ENCODE measurements at regions not wholly inside any gene's neighbourhood (a gene's known extent, or its start where the extent isn't known, plus 50 kb on each side); places are given as distances from the start of the nearest gene placed in this dataset.
"Not testable (repeated sequence)": the region's sequence is repeated elsewhere in the genome, so short reads cannot be mapped to it uniquely, and the experiment has no call there.

- DNase-seq, result no peak
Observed at GRCh38 chr7:51591223-51591622, 274.6 kb upstream of the COBL start.

- no peak for DNase-seq
Observed at GRCh38 chr7:51590746-51591145, 274.1 kb upstream of the COBL start.

- DNase-seq, result no peak
Observed at GRCh38 chr7:51589111-51589510, 272.5 kb upstream of the COBL start.

GRCh38 chr7:51587604-51588003, 271.0 kb upstream of the COBL start:
- no peak for DNase-seq

- no peak for DNase-seq
Observed at GRCh38 chr7:51577390-51577789, 260.8 kb upstream of the COBL start.

- DNase-seq, result no peak
Observed at GRCh38 chr7:51569581-51569980, 253.0 kb upstream of the COBL start.

- no peak for DNase-seq
Observed at GRCh38 chr7:51569176-51569575, 252.6 kb upstream of the COBL start.

GRCh38 chr7:51551070-51551469, 234.5 kb upstream of the COBL start:
- no peak for DNase-seq

- DNase-seq, result no peak
Observed at GRCh38 chr7:51545131-51545530, 228.5 kb upstream of the COBL start.

GRCh38 chr7:51543801-51544553, 227.4 kb upstream of the COBL start:
- DNase-seq, result no peak

GRCh38 chr7:51540906-51541305, 224.3 kb upstream of the COBL start:
- not testable (repeated sequence) for DNase-seq

- DNase-seq, result no peak
Observed at GRCh38 chr7:51539840-51540239, 223.2 kb upstream of the COBL start.

- DNase-seq, result no peak
Observed at GRCh38 chr7:51528172-51528571, 211.6 kb upstream of the COBL start.

- no peak for DNase-seq
Observed at GRCh38 chr7:51521694-51522312, 205.2 kb upstream of the COBL start.

GRCh38 chr7:51521054-51521453, 204.4 kb upstream of the COBL start:
- DNase-seq, result no peak

GRCh38 chr7:51518646-51519045, 202.0 kb upstream of the COBL start:
- no peak for DNase-seq

GRCh38 chr7:51517187-51517586, 200.6 kb upstream of the COBL start:
- no peak for DNase-seq

- no peak for DNase-seq
Observed at GRCh38 chr7:51501620-51502019, 185.0 kb upstream of the COBL start.

- DNase-seq, result no peak
Observed at GRCh38 chr7:51482976-51483375, 166.4 kb upstream of the COBL start.

- DNase-seq, result no peak
Observed at GRCh38 chr7:51481421-51481820, 164.8 kb upstream of the COBL start.

GRCh38 chr7:51477819-51478218, 161.2 kb upstream of the COBL start:
- DNase-seq, result no peak

- DNase-seq, result no peak
Observed at GRCh38 chr7:51477323-51477722, 160.7 kb upstream of the COBL start.

GRCh38 chr7:51476026-51476425, 159.4 kb upstream of the COBL start:
- no peak for DNase-seq

GRCh38 chr7:51472873-51473272, 156.3 kb upstream of the COBL start:
- no peak for DNase-seq

- no peak for DNase-seq
Observed at GRCh38 chr7:51471981-51472296, 155.3 kb upstream of the COBL start.
